ENCODE measurements at regions not wholly inside any gene's neighbourhood (a gene's known extent, or its start where the extent isn't known, plus 50 kb on each side); places are given as distances from the start of the nearest gene placed in this dataset.

GRCh38 chr14:105774001-105774400 lies 247.6 kb downstream of the TMEM121 start:
- Mint-ChIP-seq H3K27ac (no peak overlapping the region), H3K9me3 (peaks cover 83% of the 10 kb centered on the region), H3K4me3 (no peak overlapping the region), H3K27me3 (ENCODE audit: insufficient read depth, low read depth, poor library complexity) (peaks cover 19% of the 10 kb centered on the region), H3K4me1 (no peaks in the 10 kb centered on the region), H3K36me3 (ENCODE audit: low read depth) (peaks cover 41% of the 10 kb centered on the region)
- ATAC-seq: no peak
- DNase-seq (ENCODE audit: low spot score): no peak
- H3K79me2 ChIP-seq (replicated peaks; ENCODE audit: insufficient read depth): no peaks in the 10 kb centered on the region
- no peak overlapping the region for H3K4me2 ChIP-seq
- H3F3A ChIP-seq (replicated peaks; ENCODE audit: low read depth): no peaks in the 10 kb centered on the region
- no peaks in the 10 kb centered on the region for H3K4me1 ChIP-seq (ENCODE audit: insufficient read depth)
- no peak overlapping the region for H3K4me3 ChIP-seq
- H2AFZ ChIP-seq: no peak overlapping the region
- no peaks in the 10 kb centered on the region for H3K9me2 ChIP-seq (ENCODE audit: insufficient read depth)
- no peaks in the 10 kb centered on the region for H3K36me3 ChIP-seq (ENCODE audit: insufficient read depth)
- no peak overlapping the region for H3K27ac ChIP-seq (ENCODE audit: low read depth)
- H4K20me1 ChIP-seq (replicated peaks; ENCODE audit: insufficient read depth): no peaks in the 10 kb centered on the region
- no peaks in the 10 kb centered on the region for H3K27me3 ChIP-seq (ENCODE audit: insufficient read depth)
- TF ChIP-seq, protein P1, sequence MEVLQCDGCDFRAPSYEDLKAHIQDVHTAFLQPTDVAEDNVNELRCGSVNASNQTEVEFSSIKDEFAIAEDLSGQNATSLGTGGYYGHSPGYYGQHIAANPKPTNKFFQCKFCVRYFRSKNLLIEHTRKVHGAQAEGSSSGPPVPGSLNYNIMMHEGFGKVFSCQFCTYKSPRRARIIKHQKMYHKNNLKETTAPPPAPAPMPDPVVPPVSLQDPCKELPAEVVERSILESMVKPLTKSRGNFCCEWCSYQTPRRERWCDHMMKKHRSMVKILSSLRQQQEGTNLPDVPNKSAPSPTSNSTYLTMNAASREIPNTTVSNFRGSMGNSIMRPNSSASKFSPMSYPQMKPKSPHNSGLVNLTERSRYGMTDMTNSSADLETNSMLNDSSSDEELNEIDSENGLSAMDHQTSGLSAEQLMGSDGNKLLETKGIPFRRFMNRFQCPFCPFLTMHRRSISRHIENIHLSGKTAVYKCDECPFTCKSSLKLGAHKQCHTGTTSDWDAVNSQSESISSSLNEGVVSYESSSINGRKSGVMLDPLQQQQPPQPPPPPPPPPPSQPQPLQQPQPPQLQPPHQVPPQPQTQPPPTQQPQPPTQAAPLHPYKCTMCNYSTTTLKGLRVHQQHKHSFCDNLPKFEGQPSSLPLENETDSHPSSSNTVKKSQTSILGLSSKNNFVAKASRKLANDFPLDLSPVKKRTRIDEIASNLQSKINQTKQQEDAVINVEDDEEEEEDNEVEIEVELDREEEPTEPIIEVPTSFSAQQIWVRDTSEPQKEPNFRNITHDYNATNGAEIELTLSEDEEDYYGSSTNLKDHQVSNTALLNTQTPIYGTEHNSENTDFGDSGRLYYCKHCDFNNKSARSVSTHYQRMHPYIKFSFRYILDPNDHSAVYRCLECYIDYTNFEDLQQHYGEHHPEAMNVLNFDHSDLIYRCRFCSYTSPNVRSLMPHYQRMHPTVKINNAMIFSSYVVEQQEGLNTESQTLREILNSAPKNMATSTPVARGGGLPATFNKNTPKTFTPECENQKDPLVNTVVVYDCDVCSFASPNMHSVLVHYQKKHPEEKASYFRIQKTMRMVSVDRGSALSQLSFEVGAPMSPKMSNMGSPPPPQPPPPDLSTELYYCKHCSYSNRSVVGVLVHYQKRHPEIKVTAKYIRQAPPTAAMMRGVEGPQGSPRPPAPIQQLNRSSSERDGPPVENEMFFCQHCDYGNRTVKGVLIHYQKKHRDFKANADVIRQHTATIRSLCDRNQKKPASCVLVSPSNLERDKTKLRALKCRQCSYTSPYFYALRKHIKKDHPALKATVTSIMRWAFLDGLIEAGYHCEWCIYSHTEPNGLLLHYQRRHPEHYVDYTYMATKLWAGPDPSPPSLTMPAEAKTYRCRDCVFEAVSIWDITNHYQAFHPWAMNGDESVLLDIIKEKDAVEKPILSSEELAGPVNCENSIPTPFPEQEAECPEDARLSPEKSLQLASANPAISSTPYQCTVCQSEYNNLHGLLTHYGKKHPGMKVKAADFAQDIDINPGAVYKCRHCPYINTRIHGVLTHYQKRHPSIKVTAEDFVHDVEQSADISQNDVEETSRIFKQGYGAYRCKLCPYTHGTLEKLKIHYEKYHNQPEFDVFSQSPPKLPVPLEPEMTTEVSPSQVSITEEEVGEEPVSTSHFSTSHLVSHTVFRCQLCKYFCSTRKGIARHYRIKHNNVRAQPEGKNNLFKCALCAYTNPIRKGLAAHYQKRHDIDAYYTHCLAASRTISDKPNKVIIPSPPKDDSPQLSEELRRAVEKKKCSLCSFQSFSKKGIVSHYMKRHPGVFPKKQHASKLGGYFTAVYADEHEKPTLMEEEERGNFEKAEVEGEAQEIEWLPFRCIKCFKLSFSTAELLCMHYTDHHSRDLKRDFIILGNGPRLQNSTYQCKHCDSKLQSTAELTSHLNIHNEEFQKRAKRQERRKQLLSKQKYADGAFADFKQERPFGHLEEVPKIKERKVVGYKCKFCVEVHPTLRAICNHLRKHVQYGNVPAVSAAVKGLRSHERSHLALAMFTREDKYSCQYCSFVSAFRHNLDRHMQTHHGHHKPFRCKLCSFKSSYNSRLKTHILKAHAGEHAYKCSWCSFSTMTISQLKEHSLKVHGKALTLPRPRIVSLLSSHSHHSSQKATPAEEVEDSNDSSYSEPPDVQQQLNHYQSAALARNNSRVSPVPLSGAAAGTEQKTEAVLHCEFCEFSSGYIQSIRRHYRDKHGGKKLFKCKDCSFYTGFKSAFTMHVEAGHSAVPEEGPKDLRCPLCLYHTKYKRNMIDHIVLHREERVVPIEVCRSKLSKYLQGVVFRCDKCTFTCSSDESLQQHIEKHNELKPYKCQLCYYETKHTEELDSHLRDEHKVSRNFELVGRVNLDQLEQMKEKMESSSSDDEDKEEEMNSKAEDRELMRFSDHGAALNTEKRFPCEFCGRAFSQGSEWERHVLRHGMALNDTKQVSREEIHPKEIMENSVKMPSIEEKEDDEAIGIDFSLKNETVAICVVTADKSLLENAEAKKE (CRISPR knock-in tag; IDR thresholded peaks at IDR 0.05): no peak
- TF ChIP-seq ZNF114 (CRISPR knock-in tag; IDR thresholded peaks at IDR 0.05) (no peak), EZH2phosphoT487 (IDR thresholded peaks at IDR 0.05; ENCODE audit: unreplicated experiment) (no peak), CTCF (conservative IDR thresholded peaks at IDR 0.05; ENCODE audit: low read depth in 2 of 2) (no peak), ZNF331 (CRISPR knock-in tag; IDR thresholded peaks at IDR 0.05; ENCODE audit: low read depth) (no peak), STAT1 (IDR thresholded peaks at IDR 0.05; ENCODE audit: unreplicated experiment) (no peak), EZH2 (IDR thresholded peaks at IDR 0.05; ENCODE audit: low read depth, unreplicated experiment) (no peak), CREB1 (CRISPR knock-in tag; IDR thresholded peaks at IDR 0.05; ENCODE audit: low read depth) (no peak), NANOG (IDR thresholded peaks at IDR 0.05; ENCODE audit: borderline replicate concordance) (no peak), JUNB (IDR thresholded peaks at IDR 0.05; ENCODE audit: unreplicated experiment) (no peak), POLR2AphosphoS5 (IDR thresholded peaks at IDR 0.05; ENCODE audit: low read depth) (no peak)
- TF ChIP-seq, protein P2, sequence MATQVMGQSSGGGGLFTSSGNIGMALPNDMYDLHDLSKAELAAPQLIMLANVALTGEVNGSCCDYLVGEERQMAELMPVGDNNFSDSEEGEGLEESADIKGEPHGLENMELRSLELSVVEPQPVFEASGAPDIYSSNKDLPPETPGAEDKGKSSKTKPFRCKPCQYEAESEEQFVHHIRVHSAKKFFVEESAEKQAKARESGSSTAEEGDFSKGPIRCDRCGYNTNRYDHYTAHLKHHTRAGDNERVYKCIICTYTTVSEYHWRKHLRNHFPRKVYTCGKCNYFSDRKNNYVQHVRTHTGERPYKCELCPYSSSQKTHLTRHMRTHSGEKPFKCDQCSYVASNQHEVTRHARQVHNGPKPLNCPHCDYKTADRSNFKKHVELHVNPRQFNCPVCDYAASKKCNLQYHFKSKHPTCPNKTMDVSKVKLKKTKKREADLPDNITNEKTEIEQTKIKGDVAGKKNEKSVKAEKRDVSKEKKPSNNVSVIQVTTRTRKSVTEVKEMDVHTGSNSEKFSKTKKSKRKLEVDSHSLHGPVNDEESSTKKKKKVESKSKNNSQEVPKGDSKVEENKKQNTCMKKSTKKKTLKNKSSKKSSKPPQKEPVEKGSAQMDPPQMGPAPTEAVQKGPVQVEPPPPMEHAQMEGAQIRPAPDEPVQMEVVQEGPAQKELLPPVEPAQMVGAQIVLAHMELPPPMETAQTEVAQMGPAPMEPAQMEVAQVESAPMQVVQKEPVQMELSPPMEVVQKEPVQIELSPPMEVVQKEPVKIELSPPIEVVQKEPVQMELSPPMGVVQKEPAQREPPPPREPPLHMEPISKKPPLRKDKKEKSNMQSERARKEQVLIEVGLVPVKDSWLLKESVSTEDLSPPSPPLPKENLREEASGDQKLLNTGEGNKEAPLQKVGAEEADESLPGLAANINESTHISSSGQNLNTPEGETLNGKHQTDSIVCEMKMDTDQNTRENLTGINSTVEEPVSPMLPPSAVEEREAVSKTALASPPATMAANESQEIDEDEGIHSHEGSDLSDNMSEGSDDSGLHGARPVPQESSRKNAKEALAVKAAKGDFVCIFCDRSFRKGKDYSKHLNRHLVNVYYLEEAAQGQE (IDR thresholded peaks at IDR 0.05; ENCODE audit: unreplicated experiment): no peak
- TF ChIP-seq, protein P3, sequence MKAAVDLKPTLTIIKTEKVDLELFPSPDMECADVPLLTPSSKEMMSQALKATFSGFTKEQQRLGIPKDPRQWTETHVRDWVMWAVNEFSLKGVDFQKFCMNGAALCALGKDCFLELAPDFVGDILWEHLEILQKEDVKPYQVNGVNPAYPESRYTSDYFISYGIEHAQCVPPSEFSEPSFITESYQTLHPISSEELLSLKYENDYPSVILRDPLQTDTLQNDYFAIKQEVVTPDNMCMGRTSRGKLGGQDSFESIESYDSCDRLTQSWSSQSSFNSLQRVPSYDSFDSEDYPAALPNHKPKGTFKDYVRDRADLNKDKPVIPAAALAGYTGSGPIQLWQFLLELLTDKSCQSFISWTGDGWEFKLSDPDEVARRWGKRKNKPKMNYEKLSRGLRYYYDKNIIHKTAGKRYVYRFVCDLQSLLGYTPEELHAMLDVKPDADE (IDR thresholded peaks at IDR 0.05): no peak
